ENCODE measurements at regions not wholly inside any gene's neighbourhood (a gene's known extent, or its start where the extent isn't known, plus 50 kb on each side); places are given as distances from the start of the nearest gene placed in this dataset.
"Not testable (repeated sequence)": the region's sequence is repeated elsewhere in the genome, so short reads cannot be mapped to it uniquely, and the experiment has no call there.

DNA sequence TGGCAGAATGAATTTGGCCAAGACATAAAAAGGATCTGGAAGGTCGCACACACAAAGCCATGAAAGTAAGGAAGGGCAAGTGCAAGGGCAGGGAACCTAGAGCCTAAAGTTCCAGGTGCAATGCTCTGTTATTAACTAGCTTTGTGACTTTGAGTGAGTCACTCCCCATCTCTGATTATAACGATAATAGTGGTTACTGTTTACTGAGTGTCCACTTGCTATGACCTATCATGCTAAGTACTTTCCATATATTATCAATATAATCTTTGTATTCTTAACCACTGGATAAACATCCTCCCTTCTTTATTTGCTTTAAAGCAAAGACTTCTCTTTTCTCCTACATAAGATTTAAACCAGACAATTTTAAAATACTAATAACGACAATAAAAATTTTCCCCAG is 504.6 kb upstream of the BRINP1 start:
- H3K9ac ChIP-seq (ENCODE audit: insufficient read depth in 1 of 2, low read length in 2 of 2), result no peak overlapping the region
- DNase-seq (no peak), ATAC-seq (ENCODE audit: insufficient read depth, low FRiP score) (no peak)
- WGBS, 2 donors, result 69 to 78% methylated on average over 3 of the region's 3 CpGs
- no peaks in the 10 kb centered on the region for H3K36me3 ChIP-seq (ENCODE audit: control insufficient read depth in 4 of 4, insufficient read depth in 4 of 4, low read length in 4 of 4)
- H3K4me1 ChIP-seq (ENCODE audit: control insufficient read depth in 5 of 5, insufficient read depth in 5 of 5, low read length in 5 of 5), result peaks cover 0 to 3% (median 0%) of the 10 kb centered on the region in 5 donors
- H3K27ac ChIP-seq (ENCODE audit: low read depth in 1 of 2, low read length in 1 of 2), result no peak overlapping the region
- H3K4me3 ChIP-seq, result no peak overlapping the region
- no peaks in the 10 kb centered on the region for H3K27me3 ChIP-seq (ENCODE audit: control insufficient read depth in 3 of 3, insufficient read depth in 3 of 3, low read length in 2 of 3)
- H3K9me3 ChIP-seq (ENCODE audit: control insufficient read depth in 4 of 4, insufficient read depth in 3 of 4, low read length in 3 of 4), result no peaks in the 10 kb centered on the region
- TF ChIP-seq, protein P1, sequence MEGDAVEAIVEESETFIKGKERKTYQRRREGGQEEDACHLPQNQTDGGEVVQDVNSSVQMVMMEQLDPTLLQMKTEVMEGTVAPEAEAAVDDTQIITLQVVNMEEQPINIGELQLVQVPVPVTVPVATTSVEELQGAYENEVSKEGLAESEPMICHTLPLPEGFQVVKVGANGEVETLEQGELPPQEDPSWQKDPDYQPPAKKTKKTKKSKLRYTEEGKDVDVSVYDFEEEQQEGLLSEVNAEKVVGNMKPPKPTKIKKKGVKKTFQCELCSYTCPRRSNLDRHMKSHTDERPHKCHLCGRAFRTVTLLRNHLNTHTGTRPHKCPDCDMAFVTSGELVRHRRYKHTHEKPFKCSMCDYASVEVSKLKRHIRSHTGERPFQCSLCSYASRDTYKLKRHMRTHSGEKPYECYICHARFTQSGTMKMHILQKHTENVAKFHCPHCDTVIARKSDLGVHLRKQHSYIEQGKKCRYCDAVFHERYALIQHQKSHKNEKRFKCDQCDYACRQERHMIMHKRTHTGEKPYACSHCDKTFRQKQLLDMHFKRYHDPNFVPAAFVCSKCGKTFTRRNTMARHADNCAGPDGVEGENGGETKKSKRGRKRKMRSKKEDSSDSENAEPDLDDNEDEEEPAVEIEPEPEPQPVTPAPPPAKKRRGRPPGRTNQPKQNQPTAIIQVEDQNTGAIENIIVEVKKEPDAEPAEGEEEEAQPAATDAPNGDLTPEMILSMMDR (IDR thresholded peaks at IDR 0.05; ENCODE audit: control extremely low read depth, extremely low read depth), result no peak

GRCh38 chr9:119870251-119870650 is 501.0 kb upstream of the BRINP1 start:
- ATAC-seq (ENCODE audit: insufficient read depth, low FRiP score); DNase-seq; H3K36me3 ChIP-seq (ENCODE audit: control insufficient read depth in 4 of 4, insufficient read depth in 4 of 4, low read length in 4 of 4); H3K4me3 ChIP-seq; H3K4me1 ChIP-seq (ENCODE audit: control insufficient read depth in 5 of 5, insufficient read depth in 5 of 5, low read length in 5 of 5); H3K9me3 ChIP-seq (ENCODE audit: control insufficient read depth in 4 of 4, insufficient read depth in 3 of 4, low read length in 3 of 4); H3K9ac ChIP-seq (ENCODE audit: insufficient read depth in 1 of 2, low read length in 2 of 2); H3K27me3 ChIP-seq (ENCODE audit: control insufficient read depth in 3 of 3, insufficient read depth in 3 of 3, low read length in 2 of 3); H3K27ac ChIP-seq (ENCODE audit: low read depth in 1 of 2, low read length in 1 of 2): not testable (repeated sequence)
- 95 to 96% methylated on average over 17 to 26 of the region's 26 CpGs for WGBS, 2 donors

DNA sequence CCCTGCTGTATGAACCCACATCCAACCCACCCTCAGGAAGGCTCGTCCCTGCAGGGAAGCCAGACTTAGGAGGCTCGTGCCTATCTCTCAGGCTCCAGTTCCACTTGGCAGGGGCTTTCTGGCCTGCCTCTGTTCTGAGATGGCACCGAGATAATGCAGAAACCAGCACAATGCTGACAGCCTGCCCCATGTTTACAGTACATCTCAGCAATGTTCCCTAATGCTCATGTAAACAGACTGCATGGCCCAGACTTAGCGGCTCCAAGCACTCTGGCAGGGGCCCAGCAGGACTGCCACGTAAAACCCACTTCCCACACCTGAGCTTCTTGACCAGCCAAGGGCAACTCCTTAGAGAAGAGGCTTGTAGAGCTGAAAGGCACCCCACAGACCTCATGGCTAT is 499.5 kb upstream of the BRINP1 start:
- ATAC-seq (ENCODE audit: insufficient read depth, low FRiP score), result no peak
- TF ChIP-seq, protein P1 (IDR thresholded peaks at IDR 0.05; ENCODE audit: control extremely low read depth, extremely low read depth), result no peak
- no peak overlapping the region for H3K27ac ChIP-seq (ENCODE audit: low read depth in 1 of 2, low read length in 1 of 2)
- H3K9ac ChIP-seq (ENCODE audit: insufficient read depth in 1 of 2, low read length in 2 of 2), result no peak overlapping the region
- 27 to 33% methylated on average over 5 of the region's 5 CpGs for WGBS, 2 donors
- H3K9me3 ChIP-seq (ENCODE audit: control insufficient read depth in 4 of 4, insufficient read depth in 3 of 4, low read length in 3 of 4), result no peaks in the 10 kb centered on the region
- no peaks in the 10 kb centered on the region for H3K36me3 ChIP-seq (ENCODE audit: control insufficient read depth in 4 of 4, insufficient read depth in 4 of 4, low read length in 4 of 4)
- H3K4me3 ChIP-seq, result no peak overlapping the region
- no peaks in the 10 kb centered on the region for H3K27me3 ChIP-seq (ENCODE audit: control insufficient read depth in 3 of 3, insufficient read depth in 3 of 3, low read length in 2 of 3)
- peaks cover 0 to 6% (median 0%) of the 10 kb centered on the region in 5 donors for H3K4me1 ChIP-seq (ENCODE audit: control insufficient read depth in 5 of 5, insufficient read depth in 5 of 5, low read length in 5 of 5)
- no peak for DNase-seq

- Histone ChIP-seq H3K9ac (ENCODE audit: insufficient read depth in 1 of 2, low read length in 2 of 2) (no peak overlapping the region), H3K4me3 (no peak overlapping the region), H3K36me3 (ENCODE audit: control insufficient read depth in 4 of 4, insufficient read depth in 4 of 4, low read length in 4 of 4) (no peaks in the 10 kb centered on the region), H3K27me3 (ENCODE audit: control insufficient read depth in 3 of 3, insufficient read depth in 3 of 3, low read length in 2 of 3) (no peaks in the 10 kb centered on the region), H3K9me3 (ENCODE audit: control insufficient read depth in 4 of 4, insufficient read depth in 3 of 4, low read length in 3 of 4) (no peaks in the 10 kb centered on the region), H3K4me1 (ENCODE audit: control insufficient read depth in 5 of 5, insufficient read depth in 5 of 5, low read length in 5 of 5) (peaks cover 0 to 2% (median 0%) of the 10 kb centered on the region in 5 donors), H3K27ac (ENCODE audit: low read depth in 1 of 2, low read length in 1 of 2) (no peak overlapping the region)
- TF ChIP-seq, protein P1 (IDR thresholded peaks at IDR 0.05; ENCODE audit: control extremely low read depth, extremely low read depth), result no peak
- DNase-seq (no peak), ATAC-seq (ENCODE audit: insufficient read depth, low FRiP score) (no peak)
Observed at GRCh38 chr9:119861842-119862241, 492.6 kb upstream of the BRINP1 start.

All from lung (tissue), 11 donors.